Endothelial cell (in vitro differentiated cells): ENCODE measurements at regions not wholly inside any gene's neighbourhood (a gene's known extent, or its start where the extent isn't known, plus 50 kb on each side); places are given as distances from the start of the nearest gene placed in this dataset.

Source experiments
- DNase-seq: peaks from one replicate; pipeline ENCODE4 v3.0.0; 2021; ENCODE audit warnings: low spot score
- H3K27ac Mint-ChIP-seq: one replicate; pipeline ENCODE4 v1.8.0; 2021; ENCODE audit warnings: mixed read lengths, inconsistent platforms; ENCODE audit not compliant: unreplicated experiment
- H3K27me3 Mint-ChIP-seq: one replicate; pipeline ENCODE4 v1.8.0; 2021; ENCODE audit warnings: mild to moderate bottlenecking, moderate library complexity, mixed read lengths, inconsistent platforms; ENCODE audit not compliant: unreplicated experiment
- H3K36me3 Mint-ChIP-seq: one replicate; pipeline ENCODE4 v1.8.0; 2021; ENCODE audit warnings: mild to moderate bottlenecking, low read depth, mixed read lengths, inconsistent platforms; ENCODE audit not compliant: unreplicated experiment
- H3K4me1 Mint-ChIP-seq: one replicate; pipeline ENCODE4 v1.8.0; 2021; ENCODE audit warnings: mild to moderate bottlenecking, mixed read lengths, inconsistent platforms; ENCODE audit not compliant: unreplicated experiment
- H3K4me3 Mint-ChIP-seq: one replicate; pipeline ENCODE4 v1.8.0; 2021; ENCODE audit warnings: mild to moderate bottlenecking, mixed read lengths, inconsistent platforms; ENCODE audit not compliant: unreplicated experiment
- H3K9me3 Mint-ChIP-seq: one replicate; pipeline ENCODE4 v1.8.0; 2021; ENCODE audit warnings: mixed read lengths, inconsistent platforms; ENCODE audit not compliant: unreplicated experiment
- CTCF ChIP-seq: fragments of 200-600 bp; sonication (generic); IDR thresholded peaks from one replicate; pipeline ENCODE4 v1.5.0; 2021; ENCODE audit warnings: antibody characterized with exemption; ENCODE audit not compliant: unreplicated experiment

- no peak overlapping the region for H3K27ac Mint-ChIP-seq
- no peak for DNase-seq
- no peaks in the 10 kb centered on the region for H3K36me3 Mint-ChIP-seq
- H3K4me3 Mint-ChIP-seq: no peak overlapping the region
- no peaks in the 10 kb centered on the region for H3K4me1 Mint-ChIP-seq
- H3K9me3 Mint-ChIP-seq: no peaks in the 10 kb centered on the region
- H3K27me3 Mint-ChIP-seq: no peaks in the 10 kb centered on the region
- no peak for TF ChIP-seq CTCF
These were observed 398.6 kb downstream of the ZIC1 start for GRCh38 chr3:147807776-147808175.

- Mint-ChIP-seq H3K36me3 (no peaks in the 10 kb centered on the region), H3K9me3 (no peaks in the 10 kb centered on the region), H3K4me3 (no peak overlapping the region), H3K27ac (no peak overlapping the region), H3K27me3 (no peaks in the 10 kb centered on the region), H3K4me1 (no peaks in the 10 kb centered on the region)
- no peak for DNase-seq
- no peak for TF ChIP-seq CTCF
These were observed 400.0 kb downstream of the ZIC1 start for GRCh38 chr3:147809206-147809605.

DNA sequence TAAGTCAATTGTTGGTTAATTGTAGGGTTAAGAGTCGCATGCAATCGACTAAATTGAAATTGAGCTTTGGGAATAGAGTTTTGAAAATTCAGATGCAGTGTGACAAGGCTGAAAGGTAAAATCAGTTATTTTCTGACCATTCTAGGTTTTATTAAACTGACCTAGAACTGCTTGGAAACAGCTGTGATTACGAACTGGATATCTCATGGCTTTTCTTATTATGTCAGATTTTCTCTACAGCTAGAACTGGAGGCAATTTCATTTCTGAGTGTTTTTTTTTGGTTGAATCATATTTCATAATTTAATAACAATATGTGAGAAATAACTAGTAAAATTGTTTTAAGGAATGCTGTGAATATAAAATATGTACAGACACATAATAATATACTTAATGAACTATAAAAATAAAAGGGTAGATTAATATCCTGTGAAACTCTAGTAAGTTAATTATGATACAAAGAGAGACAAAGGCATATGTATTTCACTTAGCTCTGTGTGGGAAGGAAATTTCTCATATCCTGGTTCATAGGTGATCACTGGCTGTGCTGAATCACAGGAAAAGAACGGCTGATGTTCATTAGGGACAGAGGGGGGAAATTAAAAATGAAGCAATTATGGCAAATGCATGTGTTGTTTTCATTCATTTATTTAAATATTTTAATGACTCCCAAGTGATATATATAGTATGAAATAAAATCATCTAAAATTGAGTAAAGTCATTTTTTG lies 403.2 kb downstream of the ZIC1 start:
- DNase-seq: no peak
- Mint-ChIP-seq H3K27me3 (no peaks in the 10 kb centered on the region), H3K27ac (no peak overlapping the region), H3K9me3 (no peaks in the 10 kb centered on the region), H3K4me3 (no peak overlapping the region), H3K4me1 (no peaks in the 10 kb centered on the region), H3K36me3 (no peaks in the 10 kb centered on the region)
- no peak for TF ChIP-seq CTCF

DNA sequence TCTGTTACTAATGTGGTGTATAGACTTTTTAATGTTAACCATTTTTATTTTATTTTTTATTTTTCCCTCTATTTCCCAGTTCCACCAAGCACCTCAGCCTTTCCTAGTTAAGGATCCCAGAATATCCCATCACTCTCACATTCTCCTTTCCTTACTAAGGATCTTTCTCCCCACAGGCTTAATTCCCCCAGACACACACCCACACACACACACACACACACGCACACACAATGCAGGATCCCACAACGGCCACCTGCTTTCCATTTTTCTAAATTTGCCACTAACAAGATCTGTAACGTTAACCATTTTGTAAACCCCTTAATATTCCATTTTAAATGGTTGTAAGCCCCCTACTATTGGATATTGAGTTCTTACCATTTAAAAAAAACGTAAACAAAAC lies 404.1 kb downstream of the ZIC1 start:
- no peak for DNase-seq
- no peak overlapping the region for H3K4me3 Mint-ChIP-seq
- no peak overlapping the region for H3K27ac Mint-ChIP-seq
- H3K9me3 Mint-ChIP-seq: no peaks in the 10 kb centered on the region
- TF ChIP-seq CTCF: no peak
- no peaks in the 10 kb centered on the region for H3K4me1 Mint-ChIP-seq
- no peaks in the 10 kb centered on the region for H3K36me3 Mint-ChIP-seq
- H3K27me3 Mint-ChIP-seq: no peaks in the 10 kb centered on the region

DNA sequence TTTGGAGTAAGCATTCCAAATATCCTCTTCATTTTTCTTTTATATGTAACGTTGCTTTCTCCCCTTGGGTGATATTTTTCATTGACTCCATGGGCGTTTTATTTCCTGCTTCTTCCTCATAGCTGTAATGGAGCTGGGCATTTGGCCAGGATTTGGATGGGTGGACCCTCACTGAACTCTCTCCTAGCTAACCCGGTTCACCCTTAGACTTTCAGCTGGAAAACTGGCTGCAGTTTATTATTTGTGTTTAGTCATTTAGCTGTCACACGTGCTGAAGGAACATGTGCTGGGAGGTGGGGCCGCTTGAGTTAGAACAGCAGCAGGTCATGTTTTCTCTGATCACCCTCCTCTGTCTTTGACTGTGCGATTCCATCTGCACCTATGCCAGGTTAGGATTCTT lies 407.6 kb downstream of the ZIC1 start:
- Mint-ChIP-seq H3K9me3 (no peaks in the 10 kb centered on the region), H3K4me1 (no peaks in the 10 kb centered on the region), H3K36me3 (no peaks in the 10 kb centered on the region), H3K27me3 (no peaks in the 10 kb centered on the region), H3K27ac (no peak overlapping the region), H3K4me3 (no peak overlapping the region)
- TF ChIP-seq CTCF: no peak
- DNase-seq: no peak
